GM10248 (cell line): ENCODE measurements at regions not wholly inside any gene's neighbourhood (a gene's known extent, or its start where the extent isn't known, plus 50 kb on each side); places are given as distances from the start of the nearest gene placed in this dataset.

Experiments
- CTCF ChIA-PET: fragments of 300-600 bp; sonication (Branson Sonifier 250); formaldehyde crosslinking; extraction: SDS; loops from one replicate; lab custom pipeline; 2021; ENCODE audit warnings: antibody characterized with exemption; lab: Yijun Ruan, JAX
- POLR2A ChIA-PET: fragments of 350-650 bp; sonication (Branson Sonifier 250); formaldehyde crosslinking; extraction: SDS; loops from one replicate; lab custom pipeline; 2020; ENCODE audit warnings: antibody characterized with exemption; lab: Yijun Ruan, JAX
- DNase-seq: peaks from one replicate; pipeline ENCODE4 v3.0.0; 2012; ENCODE audit errors: extremely low spot score
- TF ChIP-seq, protein P1 (sequence below): IDR thresholded peaks from 2 replicates; pipeline ENCODE4 v1.5.1; 2012; ENCODE audit warnings: mild to moderate bottlenecking, low read depth; ENCODE audit errors: extremely low read depth, missing control alignments, control extremely low read depth

DNA sequence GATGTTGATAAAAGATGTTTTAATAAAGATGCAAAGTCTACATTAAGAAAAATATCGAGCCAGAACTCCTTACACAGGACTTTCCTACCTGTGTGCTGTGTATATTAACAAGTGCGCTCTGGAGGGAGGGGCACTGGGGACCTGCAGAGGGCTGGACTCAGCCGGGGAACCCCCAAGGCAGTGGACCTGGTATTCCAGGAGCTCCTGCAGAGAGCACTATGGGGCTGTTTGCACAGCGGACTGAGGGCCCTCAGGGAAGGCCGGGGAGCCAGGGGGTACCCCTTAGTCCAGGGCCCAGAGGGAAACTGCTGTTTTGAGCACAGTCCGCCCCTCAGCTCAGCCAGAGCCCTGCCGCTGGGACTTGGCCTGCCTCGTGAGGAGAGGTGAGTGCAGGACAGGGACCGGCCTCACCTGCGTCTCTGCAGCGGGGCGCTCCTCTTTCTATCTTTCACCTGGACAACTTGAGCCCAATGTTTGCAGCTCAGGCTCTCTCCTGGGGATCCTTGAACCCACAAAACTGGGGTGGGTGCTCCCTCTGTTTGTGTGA, 168.4 kb downstream of the ARL4C start:
- no peak for DNase-seq
- TF ChIP-seq, protein P1, sequence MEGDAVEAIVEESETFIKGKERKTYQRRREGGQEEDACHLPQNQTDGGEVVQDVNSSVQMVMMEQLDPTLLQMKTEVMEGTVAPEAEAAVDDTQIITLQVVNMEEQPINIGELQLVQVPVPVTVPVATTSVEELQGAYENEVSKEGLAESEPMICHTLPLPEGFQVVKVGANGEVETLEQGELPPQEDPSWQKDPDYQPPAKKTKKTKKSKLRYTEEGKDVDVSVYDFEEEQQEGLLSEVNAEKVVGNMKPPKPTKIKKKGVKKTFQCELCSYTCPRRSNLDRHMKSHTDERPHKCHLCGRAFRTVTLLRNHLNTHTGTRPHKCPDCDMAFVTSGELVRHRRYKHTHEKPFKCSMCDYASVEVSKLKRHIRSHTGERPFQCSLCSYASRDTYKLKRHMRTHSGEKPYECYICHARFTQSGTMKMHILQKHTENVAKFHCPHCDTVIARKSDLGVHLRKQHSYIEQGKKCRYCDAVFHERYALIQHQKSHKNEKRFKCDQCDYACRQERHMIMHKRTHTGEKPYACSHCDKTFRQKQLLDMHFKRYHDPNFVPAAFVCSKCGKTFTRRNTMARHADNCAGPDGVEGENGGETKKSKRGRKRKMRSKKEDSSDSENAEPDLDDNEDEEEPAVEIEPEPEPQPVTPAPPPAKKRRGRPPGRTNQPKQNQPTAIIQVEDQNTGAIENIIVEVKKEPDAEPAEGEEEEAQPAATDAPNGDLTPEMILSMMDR, result no peak
- ChIA-PET POLR2A (no interaction called here), CTCF (no interaction called here)

DNA sequence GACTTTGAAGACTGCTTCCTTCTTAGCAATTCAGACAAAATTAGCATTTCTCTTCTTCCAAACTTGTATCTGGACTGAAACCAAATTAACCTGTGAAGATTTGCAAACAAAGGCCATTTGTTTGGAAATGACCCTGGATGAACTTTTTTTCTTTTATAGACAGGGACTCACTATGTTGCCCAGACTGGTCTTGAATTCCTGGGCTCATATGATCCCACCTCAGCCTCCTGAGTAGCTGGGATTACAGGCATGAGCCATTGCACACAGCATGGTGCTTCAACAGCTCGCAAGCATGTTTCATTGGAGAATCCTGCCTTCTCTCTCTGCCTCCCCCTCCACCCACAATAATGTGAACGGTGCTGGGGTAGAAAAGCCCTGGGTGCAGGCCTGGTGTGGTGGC, 170.2 kb downstream of the ARL4C start:
- POLR2A ChIA-PET, result no interaction called here
- DNase-seq, result no peak
- CTCF ChIA-PET, result no interaction called here
- TF ChIP-seq, protein P1, result no peak

DNA sequence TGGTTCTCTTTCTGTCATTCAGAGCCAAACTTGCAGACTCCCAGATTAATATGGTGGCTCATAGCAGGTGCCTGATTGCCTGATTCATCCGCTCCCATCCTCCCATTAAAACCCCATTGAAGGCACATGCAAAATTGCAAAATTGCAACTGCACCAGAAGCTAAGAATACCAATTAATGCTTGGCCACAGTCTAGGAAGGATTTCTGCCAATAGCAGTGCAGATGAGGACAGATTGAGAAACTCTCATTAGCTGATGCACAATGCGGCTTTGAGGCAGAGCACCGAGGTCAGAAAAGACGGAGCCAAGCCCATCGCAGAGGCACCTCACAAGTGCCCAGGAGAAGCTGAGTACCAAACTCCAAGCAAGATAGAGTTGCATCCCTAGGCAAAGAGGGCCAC, 172.8 kb downstream of the ARL4C start:
- TF ChIP-seq, protein P1, result no peak
- ChIA-PET CTCF (interaction anchor here (1.0 to 2.8 kb wide), 3 partner anchors 10 to 35 kb away, joined by 3 to 8 read pairs (median 3); no protein-coding TSS in a partner anchor), POLR2A (no interaction called here)
- no peak for DNase-seq

DNA sequence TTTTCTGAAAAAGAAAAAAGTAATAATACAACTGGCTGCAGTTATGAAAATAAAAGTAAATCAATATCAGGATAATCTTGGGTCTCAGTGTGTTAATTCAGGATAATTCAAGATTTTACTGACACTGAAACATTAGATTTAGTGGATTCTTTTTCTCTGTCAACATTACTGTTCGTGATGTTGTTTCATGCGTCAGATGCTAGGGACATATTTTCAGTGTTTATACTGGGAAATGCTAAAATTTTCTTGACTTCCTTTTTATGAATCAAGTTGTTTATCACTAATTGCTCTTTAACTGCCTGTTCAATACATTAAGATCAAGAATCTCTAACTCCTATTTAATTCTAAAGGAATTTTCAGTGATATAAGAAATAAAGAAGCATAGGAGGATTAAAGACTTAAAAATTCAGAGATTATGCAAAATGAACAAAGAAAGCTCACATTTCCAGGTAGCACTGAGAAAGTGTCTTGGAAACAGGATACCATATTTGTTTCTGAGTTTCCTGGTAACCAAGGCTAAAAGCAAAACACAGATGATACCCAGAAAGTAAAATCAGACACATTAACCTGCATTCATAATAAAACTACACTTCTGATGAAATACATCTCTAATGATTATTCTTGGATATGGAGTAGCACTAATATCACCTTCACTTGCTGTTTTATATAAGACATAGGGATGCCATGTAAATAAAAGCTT, 174.0 kb downstream of the ARL4C start:
- CTCF ChIA-PET, result interaction anchor here (1.0 to 2.8 kb wide), 3 partner anchors 11 to 34 kb away, joined by 3 to 8 read pairs (median 3); no protein-coding TSS in a partner anchor
- no peak for DNase-seq
- POLR2A ChIA-PET, result no interaction called here
- TF ChIP-seq, protein P1, result no peak

DNA sequence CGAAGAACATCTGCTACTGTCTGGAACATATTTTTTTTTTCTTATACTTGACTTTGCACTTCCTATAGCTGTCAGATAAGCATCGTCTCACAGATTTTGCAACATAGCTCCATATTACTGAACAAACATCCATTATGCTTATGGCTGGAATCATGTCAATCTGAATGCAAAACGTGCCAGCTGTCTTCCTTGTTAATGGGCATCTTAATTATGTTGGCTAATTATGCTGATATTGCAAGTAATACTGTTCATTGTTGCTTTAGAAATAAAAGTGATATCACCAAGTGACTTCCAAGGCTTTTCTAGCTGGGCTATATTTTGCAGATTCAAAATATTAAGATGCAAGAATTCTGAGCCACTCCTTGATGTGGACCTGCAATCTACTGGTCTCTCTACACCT, 176.8 kb downstream of the ARL4C start:
- TF ChIP-seq, protein P1, result no peak
- CTCF ChIA-PET, result interaction anchor here (1.3 kb wide), 1 partner anchor 11 kb away, joined by 4 read pairs; no protein-coding TSS in a partner anchor
- DNase-seq, result no peak
- POLR2A ChIA-PET, result no interaction called here

DNA sequence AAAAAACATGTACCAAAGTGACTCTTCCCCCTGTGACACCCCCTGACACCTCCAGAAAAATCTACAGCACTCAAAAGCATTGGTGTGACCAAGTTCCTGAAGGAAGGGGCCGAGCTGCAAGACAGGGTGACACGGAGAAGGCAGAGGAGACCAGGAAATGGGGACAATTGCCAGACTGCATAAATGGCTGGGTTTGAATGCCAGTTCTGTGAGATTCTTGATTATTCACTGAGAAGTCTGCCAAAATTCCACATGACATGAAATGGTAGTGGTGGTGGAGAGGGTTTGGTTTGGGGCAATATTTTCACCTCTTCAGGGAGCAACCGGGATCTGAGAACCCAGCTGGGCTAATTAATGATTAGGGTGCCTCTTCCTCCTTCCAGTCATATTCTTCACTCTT, 178.5 kb downstream of the ARL4C start:
- CTCF ChIA-PET, result no interaction called here
- no peak for DNase-seq
- TF ChIP-seq, protein P1, result no peak
- POLR2A ChIA-PET, result no interaction called here
